GM10266 (cell line): ENCODE measurements at regions not wholly inside any gene's neighbourhood (a gene's known extent, or its start where the extent isn't known, plus 50 kb on each side); places are given as distances from the start of the nearest gene placed in this dataset.

Experiments used
- DNase-seq: peaks from one replicate; pipeline ENCODE4 v3.0.0; 2012; ENCODE audit errors: extremely low spot score
- TF ChIP-seq, protein P1 (sequence below): IDR thresholded peaks from 2 replicates; pipeline ENCODE4 v1.5.1; 2012; ENCODE audit warnings: mild to moderate bottlenecking, low read depth; ENCODE audit not compliant: control insufficient read depth, insufficient read depth; ENCODE audit errors: missing control alignments

DNA sequence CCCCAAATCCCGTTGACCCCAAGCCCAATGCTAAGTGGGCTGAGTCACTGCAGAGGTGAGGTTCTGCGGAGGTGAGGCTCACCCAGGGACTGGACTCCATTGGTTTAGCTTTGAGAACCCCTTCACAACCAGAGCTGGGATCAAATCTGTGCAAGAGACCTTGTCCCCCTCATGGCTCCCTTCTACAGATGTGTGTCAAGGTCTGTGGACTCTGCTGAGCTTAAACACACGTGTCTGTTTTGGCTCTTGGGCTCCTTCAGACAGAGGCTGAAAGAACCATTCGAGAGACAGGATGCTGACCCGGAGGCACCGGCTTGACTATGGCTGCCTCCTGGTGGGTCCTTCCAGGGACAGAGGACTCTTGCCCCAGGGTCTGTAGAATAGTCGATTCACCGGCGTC lies 190.3 kb downstream of the LPIN1 start:
- TF ChIP-seq, protein P1, sequence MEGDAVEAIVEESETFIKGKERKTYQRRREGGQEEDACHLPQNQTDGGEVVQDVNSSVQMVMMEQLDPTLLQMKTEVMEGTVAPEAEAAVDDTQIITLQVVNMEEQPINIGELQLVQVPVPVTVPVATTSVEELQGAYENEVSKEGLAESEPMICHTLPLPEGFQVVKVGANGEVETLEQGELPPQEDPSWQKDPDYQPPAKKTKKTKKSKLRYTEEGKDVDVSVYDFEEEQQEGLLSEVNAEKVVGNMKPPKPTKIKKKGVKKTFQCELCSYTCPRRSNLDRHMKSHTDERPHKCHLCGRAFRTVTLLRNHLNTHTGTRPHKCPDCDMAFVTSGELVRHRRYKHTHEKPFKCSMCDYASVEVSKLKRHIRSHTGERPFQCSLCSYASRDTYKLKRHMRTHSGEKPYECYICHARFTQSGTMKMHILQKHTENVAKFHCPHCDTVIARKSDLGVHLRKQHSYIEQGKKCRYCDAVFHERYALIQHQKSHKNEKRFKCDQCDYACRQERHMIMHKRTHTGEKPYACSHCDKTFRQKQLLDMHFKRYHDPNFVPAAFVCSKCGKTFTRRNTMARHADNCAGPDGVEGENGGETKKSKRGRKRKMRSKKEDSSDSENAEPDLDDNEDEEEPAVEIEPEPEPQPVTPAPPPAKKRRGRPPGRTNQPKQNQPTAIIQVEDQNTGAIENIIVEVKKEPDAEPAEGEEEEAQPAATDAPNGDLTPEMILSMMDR: no peak
- no peak for DNase-seq

DNA sequence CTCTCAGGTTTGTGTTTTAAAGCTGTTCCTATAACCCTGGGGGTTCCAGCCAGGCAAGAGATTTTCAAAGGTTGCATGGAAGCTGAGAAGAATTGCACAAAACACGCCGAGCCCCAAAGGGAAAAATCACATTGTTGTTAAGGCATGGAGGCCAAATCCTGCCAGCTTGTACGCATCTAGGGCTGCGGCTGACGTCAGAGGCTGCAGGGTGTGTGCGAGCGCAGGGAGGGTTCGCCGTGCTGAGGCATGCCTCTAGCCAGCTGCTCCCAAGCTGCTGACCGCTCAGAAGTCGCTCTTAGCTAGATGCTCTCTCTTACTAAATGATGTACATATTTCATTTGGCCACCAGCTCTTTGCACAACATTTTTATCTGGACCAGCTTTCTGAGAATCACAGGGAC lies 191.8 kb downstream of the LPIN1 start:
- TF ChIP-seq, protein P1: no peak
- DNase-seq: no peak

DNA sequence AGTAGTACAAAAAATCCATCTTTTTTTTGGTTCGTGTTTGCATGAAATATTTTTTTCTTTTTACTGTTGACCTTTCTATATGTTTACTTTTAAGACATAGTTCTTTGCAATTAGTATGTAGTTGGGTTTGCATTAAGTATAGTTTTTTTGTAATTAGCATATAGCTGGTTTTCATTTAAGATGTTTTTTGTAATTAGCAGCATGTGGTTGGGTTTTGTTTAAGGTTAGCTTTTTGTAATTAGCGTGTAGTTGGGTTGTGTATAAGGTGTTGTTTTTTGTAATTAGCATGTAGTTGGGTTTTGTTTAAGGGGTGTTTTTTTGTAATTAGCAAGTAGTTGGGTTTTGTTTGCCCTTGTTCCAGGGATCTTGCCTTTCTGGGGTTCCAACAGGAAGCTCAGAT lies 193.1 kb downstream of the LPIN1 start:
- no peak for DNase-seq
- TF ChIP-seq, protein P1: no peak

DNA sequence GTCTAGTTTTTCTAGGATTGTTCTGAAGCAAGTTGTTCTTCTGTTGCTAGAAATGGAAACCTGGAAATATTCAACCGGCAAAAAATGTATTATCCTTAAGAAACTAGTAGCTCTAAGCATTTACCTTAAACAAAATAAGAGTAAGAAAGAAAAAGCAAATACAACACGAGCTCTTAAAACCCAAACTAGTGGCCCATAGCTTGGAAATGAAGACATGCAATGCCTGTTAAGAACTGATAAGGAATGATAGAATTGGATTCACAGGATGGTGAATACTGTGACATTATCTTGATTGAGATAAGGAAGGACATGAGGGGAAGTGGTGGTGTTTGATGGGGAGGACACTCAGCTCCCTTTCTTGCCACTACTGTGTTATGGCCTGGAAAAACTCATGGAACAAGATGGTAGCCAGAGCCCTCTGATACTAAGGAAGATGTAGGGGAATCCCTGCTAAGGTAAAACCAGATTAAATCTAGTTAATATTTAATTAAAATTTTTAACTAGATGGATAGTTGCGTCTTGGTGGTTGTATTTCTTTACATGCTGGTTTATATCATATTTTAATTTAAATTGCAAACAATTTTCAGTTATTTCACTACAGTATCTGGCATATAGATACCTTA lies 193.8 kb downstream of the LPIN1 start:
- DNase-seq: no peak
- TF ChIP-seq, protein P1: no peak

DNA sequence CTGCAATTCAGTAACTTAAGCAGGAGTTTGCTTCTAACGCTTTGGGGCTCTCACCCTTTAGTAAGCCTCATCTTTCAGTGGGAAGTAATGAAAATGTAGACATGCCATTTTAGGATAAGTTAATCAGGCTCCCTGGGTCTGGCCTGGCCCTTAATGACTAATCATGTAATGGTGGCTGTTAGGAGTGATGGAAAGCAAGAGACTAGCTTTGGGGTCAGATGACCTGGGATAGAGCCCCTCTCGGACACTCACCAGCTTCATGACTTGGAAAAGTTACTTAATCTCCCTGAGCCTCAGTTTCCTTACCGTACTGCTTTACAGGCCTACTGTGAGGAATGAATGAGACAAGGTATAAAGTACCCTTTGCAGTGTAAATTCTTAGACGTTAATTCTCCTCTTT lies 194.4 kb downstream of the LPIN1 start:
- TF ChIP-seq, protein P1: no peak
- no peak for DNase-seq

DNA sequence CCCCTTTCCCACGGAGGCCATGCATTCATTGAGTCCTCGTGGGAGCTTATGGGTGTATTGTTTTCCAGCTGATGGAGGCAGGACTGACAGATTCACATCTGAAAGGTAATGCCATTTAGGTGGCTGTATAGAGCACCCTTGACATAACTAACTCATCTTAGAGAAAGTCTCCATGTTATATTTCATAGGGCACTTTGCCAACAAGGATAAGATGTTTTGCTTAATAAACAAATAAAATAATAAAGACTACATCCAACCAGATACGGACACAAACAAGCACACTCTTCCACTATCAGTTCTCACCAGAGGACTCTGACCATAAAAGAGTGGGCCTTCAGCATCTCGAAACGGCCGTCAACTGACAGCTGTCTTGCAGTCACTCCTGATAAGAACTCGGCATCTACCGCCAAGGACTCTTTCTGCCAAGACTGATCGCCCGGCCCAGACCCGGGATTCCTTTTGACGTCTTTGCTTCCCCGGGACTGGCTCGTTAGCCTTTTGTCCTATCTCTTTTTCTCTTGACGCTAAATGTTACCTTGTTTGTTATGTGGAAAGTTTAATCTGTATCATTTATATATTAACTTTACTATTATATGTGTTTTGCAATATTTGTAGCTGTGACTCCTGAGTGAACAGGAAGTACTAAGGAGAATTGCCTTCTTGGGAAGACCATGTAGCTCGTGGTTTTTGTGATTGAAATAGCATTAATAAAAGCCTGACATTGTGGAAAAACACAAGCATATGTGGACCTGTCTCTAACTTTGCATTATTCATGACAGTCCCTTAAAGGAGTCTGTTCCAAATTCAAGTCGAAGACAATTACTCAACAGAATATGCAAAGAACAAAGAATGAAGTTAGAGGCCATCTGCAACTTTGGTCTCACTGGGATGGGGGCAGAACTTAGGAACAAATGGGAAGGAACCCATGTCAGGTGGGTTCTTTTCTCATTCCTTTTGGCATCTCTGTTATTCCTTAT lies 195.1 kb downstream of the LPIN1 start:
- TF ChIP-seq, protein P1: no peak
- no peak for DNase-seq

DNA sequence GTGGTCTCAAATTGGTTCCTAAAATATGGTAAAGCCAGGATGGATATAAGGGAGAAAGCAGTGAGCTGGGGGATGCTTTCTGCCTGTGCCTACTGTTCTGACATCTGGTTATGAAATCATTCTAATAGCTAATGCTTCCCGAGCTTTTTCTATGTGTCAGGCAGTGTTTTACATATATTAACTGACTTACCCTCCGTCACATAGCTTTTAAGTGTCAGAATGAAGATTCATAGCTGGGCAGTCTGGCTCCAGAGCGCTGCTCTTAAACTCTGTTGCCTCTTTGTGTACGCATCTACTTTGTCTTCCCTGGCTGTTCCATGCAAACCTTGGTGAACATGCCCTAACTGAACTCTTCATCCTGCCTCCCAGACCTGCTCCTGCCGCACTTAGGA lies 195.7 kb downstream of the LPIN1 start:
- no peak for DNase-seq
- TF ChIP-seq, protein P1: no peak
